ENCODE measurements at regions not wholly inside any gene's neighbourhood (a gene's known extent, or its start where the extent isn't known, plus 50 kb on each side); places are given as distances from the start of the nearest gene placed in this dataset.
"Not testable (repeated sequence)": the region's sequence is repeated elsewhere in the genome, so short reads cannot be mapped to it uniquely, and the experiment has no call there.

- no peak overlapping the region for H2AFZ ChIP-seq (ENCODE audit: low read depth, low read length)
- no peak overlapping the region for H3K4me3 ChIP-seq (ENCODE audit: low read length)
- no peaks in the 10 kb centered on the region for H3K36me3 ChIP-seq (replicated peaks; ENCODE audit: low read depth, low read length)
- H3K27me3 ChIP-seq (ENCODE audit: low read depth, low read length), result no peaks in the 10 kb centered on the region
- no peaks in the 10 kb centered on the region for H4K20me1 ChIP-seq (ENCODE audit: insufficient read depth, low read length)
- no peaks in the 10 kb centered on the region for H3K9me3 ChIP-seq (ENCODE audit: insufficient read depth, low read length)
- H3K4me1 ChIP-seq (ENCODE audit: low read length), result no peaks in the 10 kb centered on the region
- H3K79me2 ChIP-seq (ENCODE audit: low read length), result no peaks in the 10 kb centered on the region
- no peak overlapping the region for H3K27ac ChIP-seq (ENCODE audit: low read length)
- no peak overlapping the region for H3K9ac ChIP-seq (ENCODE audit: low read length)
- no peak overlapping the region for H3K4me2 ChIP-seq (ENCODE audit: low read length)
- TF ChIP-seq CTCF (IDR thresholded peaks at IDR 0.05; ENCODE audit: low read depth, low read length), result no peak
- no peak for TF ChIP-seq EZH2phosphoT487 (IDR thresholded peaks at IDR 0.05; ENCODE audit: low read depth)
Observed at GRCh38 chr15:26197060-26197459, 333.9 kb upstream of the ATP10A start.

GRCh38 chr15:26191193-26191592 lies 328.1 kb upstream of the ATP10A start:
- Histone ChIP-seq H3K27ac (ENCODE audit: low read length) (no peak overlapping the region), H3K79me2 (ENCODE audit: low read length) (no peaks in the 10 kb centered on the region), H4K20me1 (ENCODE audit: insufficient read depth, low read length) (no peaks in the 10 kb centered on the region), H3K4me3 (ENCODE audit: low read length) (no peak overlapping the region), H3K36me3 (replicated peaks; ENCODE audit: low read depth, low read length) (no peaks in the 10 kb centered on the region), H3K9me3 (ENCODE audit: insufficient read depth, low read length) (no peaks in the 10 kb centered on the region), H2AFZ (ENCODE audit: low read depth, low read length) (no peak overlapping the region), H3K4me2 (ENCODE audit: low read length) (no peak overlapping the region), H3K4me1 (ENCODE audit: low read length) (no peaks in the 10 kb centered on the region), H3K9ac (ENCODE audit: low read length) (no peak overlapping the region), H3K27me3 (ENCODE audit: low read depth, low read length) (no peaks in the 10 kb centered on the region)
- TF ChIP-seq EZH2phosphoT487 (IDR thresholded peaks at IDR 0.05; ENCODE audit: low read depth), result no peak
- TF ChIP-seq CTCF (IDR thresholded peaks at IDR 0.05; ENCODE audit: low read depth, low read length), result no peak

- not testable (repeated sequence) for H4K20me1 ChIP-seq (ENCODE audit: insufficient read depth, low read length); H3K27ac ChIP-seq (ENCODE audit: low read length); H3K4me1 ChIP-seq (ENCODE audit: low read length); H3K27me3 ChIP-seq (ENCODE audit: low read depth, low read length); H3K4me3 ChIP-seq (ENCODE audit: low read length); H3K4me2 ChIP-seq (ENCODE audit: low read length); H3K79me2 ChIP-seq (ENCODE audit: low read length); H3K9me3 ChIP-seq (ENCODE audit: insufficient read depth, low read length); H3K9ac ChIP-seq (ENCODE audit: low read length); H3K36me3 ChIP-seq (replicated peaks; ENCODE audit: low read depth, low read length); H2AFZ ChIP-seq (ENCODE audit: low read depth, low read length)
Observed at GRCh38 chr15:26186138-26186537, 323.0 kb upstream of the ATP10A start.

- Histone ChIP-seq H3K9ac (ENCODE audit: low read length) (no peak overlapping the region), H3K9me3 (ENCODE audit: insufficient read depth, low read length) (no peaks in the 10 kb centered on the region), H3K79me2 (ENCODE audit: low read length) (no peaks in the 10 kb centered on the region), H3K4me3 (ENCODE audit: low read length) (no peak overlapping the region), H3K27me3 (ENCODE audit: low read depth, low read length) (no peaks in the 10 kb centered on the region), H3K36me3 (replicated peaks; ENCODE audit: low read depth, low read length) (no peaks in the 10 kb centered on the region), H3K4me2 (ENCODE audit: low read length) (no peak overlapping the region), H2AFZ (ENCODE audit: low read depth, low read length) (no peak overlapping the region), H4K20me1 (ENCODE audit: insufficient read depth, low read length) (no peaks in the 10 kb centered on the region), H3K4me1 (ENCODE audit: low read length) (no peaks in the 10 kb centered on the region), H3K27ac (ENCODE audit: low read length) (no peak overlapping the region)
- TF ChIP-seq CTCF (IDR thresholded peaks at IDR 0.05; ENCODE audit: low read depth, low read length), result no peak
- TF ChIP-seq EZH2phosphoT487 (IDR thresholded peaks at IDR 0.05; ENCODE audit: low read depth), result no peak
Observed at GRCh38 chr15:26182441-26182840, 319.3 kb upstream of the ATP10A start.

- no peak overlapping the region for H2AFZ ChIP-seq (ENCODE audit: low read depth, low read length)
- no peaks in the 10 kb centered on the region for H4K20me1 ChIP-seq (ENCODE audit: insufficient read depth, low read length)
- H3K36me3 ChIP-seq (replicated peaks; ENCODE audit: low read depth, low read length), result no peaks in the 10 kb centered on the region
- H3K4me3 ChIP-seq (ENCODE audit: low read length), result no peak overlapping the region
- TF ChIP-seq CTCF (IDR thresholded peaks at IDR 0.05; ENCODE audit: low read depth, low read length) (no peak), EZH2phosphoT487 (IDR thresholded peaks at IDR 0.05; ENCODE audit: low read depth) (no peak)
- H3K9me3 ChIP-seq (ENCODE audit: insufficient read depth, low read length), result no peaks in the 10 kb centered on the region
- H3K4me1 ChIP-seq (ENCODE audit: low read length), result no peaks in the 10 kb centered on the region
- no peaks in the 10 kb centered on the region for H3K27me3 ChIP-seq (ENCODE audit: low read depth, low read length)
- no peaks in the 10 kb centered on the region for H3K79me2 ChIP-seq (ENCODE audit: low read length)
- no peak overlapping the region for H3K4me2 ChIP-seq (ENCODE audit: low read length)
- H3K27ac ChIP-seq (ENCODE audit: low read length), result no peak overlapping the region
- H3K9ac ChIP-seq (ENCODE audit: low read length), result no peak overlapping the region
Observed at GRCh38 chr15:26179906-26180305, 316.8 kb upstream of the ATP10A start.

All from OCI-LY3 (cell line).